Osteocyte (in vitro differentiated cells): ENCODE measurements at regions not wholly inside any gene's neighbourhood (a gene's known extent, or its start where the extent isn't known, plus 50 kb on each side); places are given as distances from the start of the nearest gene placed in this dataset.

Experiments used
- DNase-seq: peaks from one replicate; pipeline ENCODE4 v3.0.0; 2021; ENCODE audit warnings: mixed read lengths; ENCODE audit not compliant: unreplicated experiment; ENCODE audit errors: extremely low spot score
- H3K27ac Mint-ChIP-seq: one replicate; pipeline ENCODE4 v1.8.0; 2021; ENCODE audit warnings: mild to moderate bottlenecking, mixed read lengths; ENCODE audit not compliant: unreplicated experiment
- H3K27me3 Mint-ChIP-seq: one replicate; pipeline ENCODE4 v1.8.0; 2021; ENCODE audit warnings: mixed read lengths; ENCODE audit not compliant: unreplicated experiment
- H3K36me3 Mint-ChIP-seq: one replicate; pipeline ENCODE4 v1.8.0; 2021; ENCODE audit warnings: mixed read lengths; ENCODE audit not compliant: unreplicated experiment
- H3K4me1 Mint-ChIP-seq: one replicate; pipeline ENCODE4 v1.8.0; 2021; ENCODE audit warnings: mixed read lengths; ENCODE audit not compliant: unreplicated experiment
- H3K4me3 Mint-ChIP-seq: one replicate; pipeline ENCODE4 v1.8.0; 2021; ENCODE audit warnings: mild to moderate bottlenecking, moderate library complexity, mixed read lengths; ENCODE audit not compliant: unreplicated experiment
- H3K9me3 Mint-ChIP-seq: one replicate; pipeline ENCODE4 v1.8.0; 2021; ENCODE audit warnings: mixed read lengths; ENCODE audit not compliant: unreplicated experiment
- CTCF ChIP-seq: fragments of 200-600 bp; sonication (generic); IDR thresholded peaks from 2 replicates; pipeline ENCODE4 v1.5.0; 2021; ENCODE audit warnings: antibody characterized with exemption, mild to moderate bottlenecking, moderate library complexity

GRCh38 chr1:2887941-2888855, 86.7 kb upstream of the TTC34 start:
- H3K9me3 Mint-ChIP-seq: peaks cover 10% of the 10 kb centered on the region
- no peak overlapping the region for H3K27ac Mint-ChIP-seq
- no peaks in the 10 kb centered on the region for H3K4me1 Mint-ChIP-seq
- DNase-seq: no peak
- TF ChIP-seq CTCF: no peak
- H3K36me3 Mint-ChIP-seq: no peaks in the 10 kb centered on the region
- no peaks in the 10 kb centered on the region for H3K27me3 Mint-ChIP-seq
- H3K4me3 Mint-ChIP-seq: no peak overlapping the region

- Mint-ChIP-seq H3K27me3 (no peaks in the 10 kb centered on the region), H3K4me3 (no peak overlapping the region), H3K9me3 (peaks cover 14% of the 10 kb centered on the region), H3K36me3 (no peaks in the 10 kb centered on the region), H3K27ac (no peak overlapping the region), H3K4me1 (no peaks in the 10 kb centered on the region)
- TF ChIP-seq CTCF: no peak
- no peak for DNase-seq
Measured at GRCh38 chr1:2890221-2890850, 88.8 kb upstream of the TTC34 start.

- H3K27me3 Mint-ChIP-seq: no peaks in the 10 kb centered on the region
- no peak for DNase-seq
- H3K27ac Mint-ChIP-seq: no peak overlapping the region
- no peaks in the 10 kb centered on the region for H3K4me1 Mint-ChIP-seq
- no peaks in the 10 kb centered on the region for H3K36me3 Mint-ChIP-seq
- TF ChIP-seq CTCF: no peak
- no peak overlapping the region for H3K4me3 Mint-ChIP-seq
- H3K9me3 Mint-ChIP-seq: peaks cover 14% of the 10 kb centered on the region
Measured at GRCh38 chr1:2891923-2892448, 90.5 kb upstream of the TTC34 start.

- peaks cover 18% of the 10 kb centered on the region for H3K9me3 Mint-ChIP-seq
- H3K4me3 Mint-ChIP-seq: no peak overlapping the region
- H3K27ac Mint-ChIP-seq: no peak overlapping the region
- no peak for DNase-seq
- H3K4me1 Mint-ChIP-seq: no peaks in the 10 kb centered on the region
- no peak for TF ChIP-seq CTCF
- H3K36me3 Mint-ChIP-seq: no peaks in the 10 kb centered on the region
- H3K27me3 Mint-ChIP-seq: no peaks in the 10 kb centered on the region
Measured at GRCh38 chr1:2893473-2894120, 92.1 kb upstream of the TTC34 start.
